CD1c-positive myeloid dendritic cell (primary cell): ENCODE measurements at regions not wholly inside any gene's neighbourhood (a gene's known extent, or its start where the extent isn't known, plus 50 kb on each side); places are given as distances from the start of the nearest gene placed in this dataset.

Source experiments
- DNase-seq: peaks from one replicate; pipeline ENCODE4 v3.0.0-alpha.2; 2016; ENCODE audit errors: extremely low spot score

- DNase-seq: no peak
Observed at GRCh38 chr7:18081617-18082016, 54.0 kb upstream of the PRPS1L1 start.

- DNase-seq: no peak
Observed at GRCh38 chr7:18082169-18082568, 54.5 kb upstream of the PRPS1L1 start.

- peak; percentile 76 for DNase-seq
Observed at GRCh38 chr7:18086165-18087025, 58.7 kb upstream of the PRPS1L1 start.

GRCh38 chr7:18087026-18087686 lies 59.5 kb upstream of the PRPS1L1 start:
- no peak for DNase-seq

- no peak for DNase-seq
Observed at GRCh38 chr7:18087687-18088078, 60.0 kb upstream of the PRPS1L1 start.

- DNase-seq: no peak
Observed at GRCh38 chr7:18096087-18096486, 68.4 kb upstream of the PRPS1L1 start.

GRCh38 chr7:18102576-18102975 lies 74.9 kb upstream of the PRPS1L1 start:
- DNase-seq: no peak

GRCh38 chr7:18103436-18104218 lies 76.0 kb upstream of the PRPS1L1 start:
- no peak for DNase-seq

GRCh38 chr7:18109762-18110161 lies 82.1 kb upstream of the PRPS1L1 start:
- DNase-seq: no peak

- no peak for DNase-seq
Observed at GRCh38 chr7:18116661-18117060, 89.0 kb upstream of the PRPS1L1 start.

GRCh38 chr7:18117482-18117881 lies 89.8 kb upstream of the PRPS1L1 start:
- DNase-seq: no peak

GRCh38 chr7:18119985-18120384 lies 92.3 kb upstream of the PRPS1L1 start:
- no peak for DNase-seq

GRCh38 chr7:18123508-18124239 lies 96.0 kb upstream of the PRPS1L1 start:
- DNase-seq: no peak

- no peak for DNase-seq
Observed at GRCh38 chr7:18125476-18125875, 97.8 kb upstream of the PRPS1L1 start.

- no peak for DNase-seq
Observed at GRCh38 chr7:18126281-18126680, 98.6 kb upstream of the PRPS1L1 start.

- DNase-seq: no peak
Observed at GRCh38 chr7:18128846-18129245, 101.2 kb upstream of the PRPS1L1 start.

GRCh38 chr7:18132811-18133210 lies 105.2 kb upstream of the PRPS1L1 start:
- DNase-seq: no peak

GRCh38 chr7:18133921-18134320 lies 106.3 kb upstream of the PRPS1L1 start:
- no peak for DNase-seq

GRCh38 chr7:18140943-18141342 lies 113.3 kb upstream of the PRPS1L1 start:
- DNase-seq: no peak

GRCh38 chr7:18144166-18144565 lies 116.5 kb upstream of the PRPS1L1 start:
- DNase-seq: peak; percentile 75

- DNase-seq: no peak
Observed at GRCh38 chr7:18145160-18145559, 117.5 kb upstream of the PRPS1L1 start.

- DNase-seq: no peak
Observed at GRCh38 chr7:18151422-18151821, 123.8 kb upstream of the PRPS1L1 start.
